SK-N-SH (cell line): ENCODE measurements at regions not wholly inside any gene's neighbourhood (a gene's known extent, or its start where the extent isn't known, plus 50 kb on each side); places are given as distances from the start of the nearest gene placed in this dataset.

ENCODE experiments used
- CTCF ChIA-PET: fragments of 300-600, 350-600 bp; formaldehyde crosslinking; extraction: SDS; loops from one replicate; lab custom pipeline; 2021; lab: Yijun Ruan, JAX
- POLR2A ChIA-PET: fragments of 350-600 bp; sonication (Branson Sonifier 250); formaldehyde crosslinking; extraction: SDS; loops from one replicate; lab custom pipeline; 2020; ENCODE audit warnings: antibody characterized with exemption, inconsistent platforms; lab: Yijun Ruan, JAX
- DNase-seq: peaks from one replicate; pipeline ENCODE4 v3.0.0; 2012
- H2AFZ ChIP-seq: fragments of 200-600 bp; sonication (generic); 2 replicates; pipeline ENCODE4 v1.8.1; 2016; ENCODE audit warnings: antibody characterized with exemption, mild to moderate bottlenecking, low read depth
- H3F3A ChIP-seq: fragments of 200-600 bp; sonication (generic); replicated peaks from 2 replicates; pipeline ENCODE3; 2016; ENCODE audit warnings: antibody characterized with exemption, mild to moderate bottlenecking; ENCODE audit not compliant: insufficient read depth
- H3K27ac ChIP-seq, 2 experiments: fragments of 200-500 bp in 1 of 2; fragments of 200-600 bp in 1 of 2; sonication (Bioruptor generic) in 1 of 2; sonication (generic), shearing (Covaris generic) in 1 of 2; 2 replicates each; pipeline versions ENCODE4 v1.5.1 to v1.6.1; 2014 to 2016; ENCODE audit warnings: low read depth in 2 of 2, inconsistent platforms in 1 of 2, low read length in 1 of 2, mild to moderate bottlenecking in 1 of 2, mixed read lengths in 1 of 2
- H3K27me3 ChIP-seq: fragments of 200-600 bp; sonication (generic), shearing (Covaris generic); 2 replicates; pipeline ENCODE4 v1.6.1; 2016; ENCODE audit warnings: mixed run types; ENCODE audit not compliant: insufficient read depth
- H3K36me3 ChIP-seq, 2 experiments: fragments of 200-500 bp in 1 of 2; fragments of 200-600 bp in 1 of 2; sonication (Bioruptor generic) in 1 of 2; sonication (generic) in 1 of 2; replicated peaks in 1 of 2; 2 replicates each; pipeline versions ENCODE3 to v1.5.1; 2014 to 2016; ENCODE audit warnings: low read length in 1 of 2, mild to moderate bottlenecking in 1 of 2; ENCODE audit not compliant: insufficient read depth in 2 of 2, control insufficient read depth in 1 of 2
- H3K4me1 ChIP-seq, 2 experiments: fragments of 200-500 bp in 1 of 2; fragments of 200-600 bp in 1 of 2; sonication (Bioruptor generic) in 1 of 2; sonication (generic), shearing (Covaris generic) in 1 of 2; 2 replicates each; pipeline versions ENCODE4 v1.5.1 to v1.6.1; 2014 to 2016; ENCODE audit warnings: low read depth in 1 of 2, low read length in 1 of 2, mixed run types in 1 of 2; ENCODE audit not compliant: insufficient read depth in 2 of 2, control insufficient read depth in 1 of 2
- H3K4me2 ChIP-seq: fragments of 200-600 bp; sonication (generic), shearing (Covaris generic); 2 replicates; pipeline ENCODE4 v1.6.1; 2017; ENCODE audit warnings: mixed run types
- H3K4me3 ChIP-seq, 2 experiments: fragments of 200-500 bp in 1 of 2; fragments of 200-600 bp in 1 of 2; sonication (Bioruptor generic) in 1 of 2; sonication (generic), shearing (Covaris generic) in 1 of 2; 2 replicates each; pipeline versions ENCODE4 v1.5.1 to v1.8.1; 2014 to 2016; ENCODE audit warnings: low read depth in 2 of 2, inconsistent platforms in 1 of 2, low read length in 1 of 2, mild to moderate bottlenecking in 1 of 2, mixed read lengths in 1 of 2, moderate library complexity in 1 of 2
- H3K79me2 ChIP-seq: fragments of 200-600 bp; sonication (generic); 2 replicates; pipeline ENCODE4 v1.8.1; 2017; ENCODE audit warnings: mild to moderate bottlenecking; ENCODE audit not compliant: insufficient read depth
- H3K9ac ChIP-seq: fragments of 200-600 bp; sonication (generic); 2 replicates; pipeline ENCODE4 v1.6.1; 2017; ENCODE audit warnings: mixed run types
- H3K9me2 ChIP-seq: fragments of 200-600 bp; sonication (generic); 2 replicates; pipeline ENCODE4 v1.6.1; 2017; ENCODE audit warnings: mixed run types
- H3K9me3 ChIP-seq: fragments of 200-600 bp; sonication (generic); 2 replicates; pipeline ENCODE4 v1.6.1; 2017; ENCODE audit warnings: mixed run types, mild to moderate bottlenecking, moderate library complexity
- H4K20me1 ChIP-seq: fragments of 200-600 bp; sonication (generic); 2 replicates; pipeline ENCODE4 v1.6.1; 2017; ENCODE audit warnings: mild to moderate bottlenecking, mixed run types; ENCODE audit not compliant: insufficient read depth
- CHD2 ChIP-seq: fragments of 150-350 bp; IDR thresholded peaks from 2 replicates; pipeline ENCODE4 v1.6.1; 2018; ENCODE audit warnings: low read length; ENCODE audit not compliant: partially characterized antibody
- CTCF ChIP-seq: fragments of 200-600 bp; sonication (generic); IDR thresholded peaks from 2 replicates; pipeline ENCODE4 v1.6.1; 2017; ENCODE audit warnings: antibody characterized with exemption, mild to moderate bottlenecking, moderate library complexity
- ELF1 ChIP-seq: IDR thresholded peaks from 2 replicates; pipeline ENCODE4 v1.4.0; 2012
- EP300 ChIP-seq, 2 experiments: IDR thresholded peaks; 2 replicates each; pipeline versions ENCODE4 v1.4.0 to v1.6.1; 2012; ENCODE audit warnings: borderline replicate concordance in 1 of 2, low read depth in 1 of 2, low read length in 1 of 2
- EZH2phosphoT487 ChIP-seq: fragments of 200-600 bp; sonication (generic); IDR thresholded peaks from 2 replicates; pipeline ENCODE4 v1.6.1; 2017; ENCODE audit warnings: low read depth, mixed run types, mild to moderate bottlenecking, antibody characterized with exemption, moderate library complexity, borderline replicate concordance
- GABPA ChIP-seq: IDR thresholded peaks from 2 replicates; pipeline ENCODE4 v1.4.0; 2012; ENCODE audit warnings: low read depth, mild to moderate bottlenecking
- MXI1 ChIP-seq: IDR thresholded peaks from 2 replicates; pipeline ENCODE4 v1.6.1; 2012; ENCODE audit warnings: mild to moderate bottlenecking, low read depth, low read length, improper control_type of control experiment
- NFIC ChIP-seq: IDR thresholded peaks from 2 replicates; pipeline ENCODE4 v1.4.0; 2012; ENCODE audit warnings: borderline replicate concordance
- PBX3 ChIP-seq: IDR thresholded peaks from 2 replicates; pipeline ENCODE4; 2012
- POLR2AphosphoS5 ChIP-seq: IDR thresholded peaks from 2 replicates; pipeline ENCODE4 v1.6.1; 2012; ENCODE audit warnings: low read depth, low read length
- REST ChIP-seq: IDR thresholded peaks from 2 replicates; pipeline ENCODE4 v1.6.1; 2012; ENCODE audit warnings: mild to moderate bottlenecking, low read depth, low read length, moderate library complexity
- RFX5 ChIP-seq: IDR thresholded peaks from 2 replicates; pipeline ENCODE4 v1.6.1; 2012; ENCODE audit warnings: mild to moderate bottlenecking, improper control_type of control experiment, low read length
- RXRA ChIP-seq: IDR thresholded peaks from 2 replicates; pipeline ENCODE4 v1.4.0; 2012; ENCODE audit warnings: low read depth, mild to moderate bottlenecking, borderline replicate concordance
- SIN3A ChIP-seq: IDR thresholded peaks from 2 replicates; pipeline ENCODE4 v1.6.1; 2012; ENCODE audit warnings: low read depth, mild to moderate bottlenecking, low read length, moderate library complexity, borderline replicate concordance
- TAF1 ChIP-seq: IDR thresholded peaks from 2 replicates; pipeline ENCODE4 v1.6.1; 2012; ENCODE audit warnings: low read depth, mild to moderate bottlenecking, low read length, moderate library complexity, borderline replicate concordance
- TCF12 ChIP-seq: IDR thresholded peaks from 2 replicates; pipeline ENCODE4 v1.4.0; 2012
- TEAD4 ChIP-seq: IDR thresholded peaks from 2 replicates; pipeline ENCODE4 v1.4.0; 2012; ENCODE audit warnings: mild to moderate bottlenecking, borderline replicate concordance; ENCODE audit not compliant: insufficient read depth
- USF1 ChIP-seq: IDR thresholded peaks from 2 replicates; pipeline ENCODE4 v1.4.0; 2012; ENCODE audit warnings: low read depth, borderline replicate concordance
- YY1 ChIP-seq: IDR thresholded peaks from 2 replicates; pipeline ENCODE4 v1.4.0; 2012; ENCODE audit warnings: low read depth, mild to moderate bottlenecking
- ZBTB33 ChIP-seq: IDR thresholded peaks from 2 replicates; pipeline ENCODE4 v1.4.0; 2012; ENCODE audit warnings: low read depth, borderline replicate concordance
- WGBS: methylation state at CpG from one replicate; pipeline ENCODE4 v1.1.6; 2017; ENCODE audit warnings: low lambda C conversion rate; 5-methylcytosine and 5-hydroxymethylcytosine counted together

GRCh38 chr2:60042023-60042422 lies 511.4 kb downstream of the BCL11A start:
- 28% methylated on average over 3 of the region's 3 CpGs for WGBS
- H3K9me2 ChIP-seq: no peaks in the 10 kb centered on the region
- no peaks in the 10 kb centered on the region for H3F3A ChIP-seq
- no peaks in the 10 kb centered on the region for H4K20me1 ChIP-seq
- no peaks in the 10 kb centered on the region for H3K79me2 ChIP-seq
- ChIA-PET CTCF (no interaction called here), POLR2A (no interaction called here)
- H3K4me1 ChIP-seq: no peaks in the 10 kb centered on the region
- no peaks in the 10 kb centered on the region for H3K9me3 ChIP-seq
- H3K27me3 ChIP-seq: no peaks in the 10 kb centered on the region
- H3K9ac ChIP-seq: no peak overlapping the region
- H3K4me3 ChIP-seq: no peak overlapping the region
- no peak overlapping the region for H2AFZ ChIP-seq
- no peak for DNase-seq
- no peak overlapping the region for H3K4me2 ChIP-seq
- H3K27ac ChIP-seq: no peak overlapping the region
- no peak for TF ChIP-seq TCF12
- TF ChIP-seq CHD2: no peak
- TF ChIP-seq RFX5: no peak
- no peak for TF ChIP-seq ELF1
- TF ChIP-seq EP300 (IDR thresholded peaks at IDR 0.05; ENCODE audit: borderline replicate concordance in 1 of 2, low read depth in 1 of 2, low read length in 1 of 2): no peak
- no peak for TF ChIP-seq SIN3A
- TF ChIP-seq PBX3: no peak
- TF ChIP-seq ZBTB33: no peak
- no peak for TF ChIP-seq TEAD4
- no peak for TF ChIP-seq EZH2phosphoT487
- no peak for TF ChIP-seq REST
- TF ChIP-seq NFIC: no peak
- no peak for TF ChIP-seq POLR2AphosphoS5
- no peak for TF ChIP-seq RXRA
- no peak for TF ChIP-seq GABPA
- TF ChIP-seq YY1: no peak
- no peak for TF ChIP-seq USF1
- no peak for TF ChIP-seq CTCF
- no peak for TF ChIP-seq TAF1
- TF ChIP-seq MXI1: no peak
- H3K36me3 ChIP-seq: no peaks in the 10 kb centered on the region
